T-helper 1 cell treated with Interleukin-12 subunit alpha and Interleukin-12 subunit beta and Interleukin-4 antibody, amounts not matched to agents 30 ng/mL and 1 ng/mL, for 36 hours (primary cell): ENCODE measurements at regions not wholly inside any gene's neighbourhood (a gene's known extent, or its start where the extent isn't known, plus 50 kb on each side); places are given as distances from the start of the nearest gene placed in this dataset.

ENCODE experiments used
- intact Hi-C: fragments of 100-400 bp; cut with micrococcal nuclease; formaldehyde crosslinking; loops from one replicate; pipeline ENCODE4 v1.15.1; 2024

GRCh38 chr22:48099251-48099650 lies 1336.8 kb downstream of the TBC1D22A start:
- intact Hi-C loops: no loop called here

DNA sequence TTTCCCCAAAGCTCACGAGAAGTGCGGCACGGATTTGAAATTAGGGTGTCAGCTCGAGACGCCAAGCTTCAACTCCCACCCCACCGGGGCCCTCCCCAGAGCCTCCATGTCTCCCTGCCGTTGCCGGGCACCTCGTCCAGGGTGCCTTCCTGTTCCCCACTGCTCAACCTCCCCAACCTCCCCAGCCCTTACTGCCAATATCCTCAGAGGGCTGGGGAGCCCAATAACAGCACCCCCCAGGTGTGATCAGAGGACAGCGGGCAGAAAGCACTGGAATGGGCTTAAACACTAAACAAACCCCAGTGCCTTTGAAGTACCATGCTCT lies 1336.4 kb downstream of the TBC1D22A start:
- intact Hi-C loops: loop anchor here (1.0 kb wide), 1 partner anchor 13 kb away; no protein-coding TSS in a partner anchor

- intact Hi-C loops: loop anchor here (1.0 kb wide), 1 partner anchor 14 kb away; no protein-coding TSS in a partner anchor
These were observed 1335.9 kb downstream of the TBC1D22A start for GRCh38 chr22:48098243-48098920.

GRCh38 chr22:48097723-48098122 lies 1335.3 kb downstream of the TBC1D22A start:
- intact Hi-C loops: loop anchor here (1.0 kb wide), 1 partner anchor 15 kb away; no protein-coding TSS in a partner anchor

DNA sequence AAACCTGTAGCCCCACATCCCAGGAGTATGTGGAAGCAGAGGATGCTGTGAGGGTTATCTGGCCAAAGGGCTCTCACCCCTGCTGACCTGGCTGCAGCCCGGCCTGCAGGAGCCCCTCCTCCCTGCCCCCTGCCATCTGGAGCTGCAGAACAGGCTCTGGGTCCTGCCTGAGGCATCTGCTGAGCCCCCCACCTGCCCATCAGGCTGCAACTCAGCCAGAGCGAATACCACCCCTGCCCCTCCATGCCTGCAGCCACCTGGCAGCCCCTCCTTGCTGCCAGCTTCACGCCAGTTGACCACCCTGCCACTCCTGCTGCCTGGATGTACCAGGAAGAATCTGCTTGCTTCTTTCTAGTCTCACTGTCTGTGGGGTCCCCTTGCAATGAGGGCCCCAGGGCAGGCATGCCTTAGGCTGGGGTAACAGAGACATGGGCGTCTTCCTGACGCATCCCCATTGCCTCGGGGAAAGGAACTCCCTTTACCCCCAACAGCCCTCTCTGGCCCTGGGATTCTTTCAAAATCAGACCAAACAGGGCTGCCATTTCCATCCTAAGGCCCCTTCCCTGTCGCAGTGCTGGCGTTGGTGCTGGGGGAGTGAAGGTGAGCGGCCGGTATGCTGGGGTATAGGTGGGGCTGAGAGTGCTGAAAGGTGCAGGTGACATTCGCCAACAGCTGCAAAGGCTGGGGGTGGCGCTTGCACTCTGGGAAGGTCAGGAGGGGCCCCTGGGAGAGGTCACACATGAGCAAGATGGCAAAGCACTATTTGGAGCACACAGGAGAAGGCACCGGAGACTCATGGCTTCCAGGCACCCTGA lies 1334.6 kb downstream of the TBC1D22A start:
- intact Hi-C loops: no loop called here

DNA sequence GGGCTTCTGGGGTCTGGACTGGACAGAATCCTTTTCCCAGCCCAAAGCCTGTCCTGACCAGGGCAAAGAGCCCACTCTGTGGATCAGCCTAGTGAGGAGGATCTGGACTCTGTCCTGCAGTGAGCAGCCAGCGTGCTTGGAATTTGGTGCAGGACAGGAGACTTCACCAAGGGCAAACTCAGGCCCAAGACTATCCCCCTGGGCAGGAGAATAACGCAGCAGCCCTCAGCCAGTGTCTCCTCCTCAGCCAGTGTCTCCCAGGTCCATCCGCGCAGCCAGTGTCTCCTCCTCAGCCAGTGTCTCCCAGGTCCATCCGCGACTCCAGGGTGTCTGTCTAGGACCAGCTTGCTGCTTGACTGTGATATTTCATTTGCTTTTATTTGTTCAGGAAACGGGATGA lies 1334.0 kb downstream of the TBC1D22A start:
- intact Hi-C loops: no loop called here

GRCh38 chr22:48093981-48094380 lies 1331.5 kb downstream of the TBC1D22A start:
- intact Hi-C loops: no loop called here

DNA sequence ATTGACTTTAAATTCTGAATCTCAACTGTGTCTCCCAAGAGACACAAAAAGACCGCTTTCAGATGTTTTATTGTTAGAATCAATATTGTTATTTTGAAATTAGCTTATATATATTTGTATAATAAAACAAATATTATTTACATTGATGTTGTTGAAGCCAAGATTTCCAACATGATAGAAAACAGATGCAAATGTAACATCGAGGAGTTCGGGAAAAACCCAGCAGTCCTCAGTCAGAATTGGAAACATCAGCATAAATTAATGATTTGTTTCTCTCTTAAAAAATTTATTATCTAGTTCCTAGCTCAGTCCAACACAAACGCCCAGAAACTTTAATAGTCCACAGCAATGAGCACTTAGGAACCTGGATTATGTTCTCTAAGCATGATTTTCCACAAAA lies 1330.4 kb downstream of the TBC1D22A start:
- intact Hi-C loops: no loop called here

- intact Hi-C loops: no loop called here
These were observed 1329.3 kb downstream of the TBC1D22A start for GRCh38 chr22:48091656-48092223.

GRCh38 chr22:48091060-48091650 lies 1328.7 kb downstream of the TBC1D22A start:
- intact Hi-C loops: no loop called here

GRCh38 chr22:48090332-48090672 lies 1327.9 kb downstream of the TBC1D22A start:
- intact Hi-C loops: no loop called here

- intact Hi-C loops: no loop called here
These were observed 1327.3 kb downstream of the TBC1D22A start for GRCh38 chr22:48089601-48090331.

- intact Hi-C loops: no loop called here
These were observed 1326.6 kb downstream of the TBC1D22A start for GRCh38 chr22:48088926-48089536.

DNA sequence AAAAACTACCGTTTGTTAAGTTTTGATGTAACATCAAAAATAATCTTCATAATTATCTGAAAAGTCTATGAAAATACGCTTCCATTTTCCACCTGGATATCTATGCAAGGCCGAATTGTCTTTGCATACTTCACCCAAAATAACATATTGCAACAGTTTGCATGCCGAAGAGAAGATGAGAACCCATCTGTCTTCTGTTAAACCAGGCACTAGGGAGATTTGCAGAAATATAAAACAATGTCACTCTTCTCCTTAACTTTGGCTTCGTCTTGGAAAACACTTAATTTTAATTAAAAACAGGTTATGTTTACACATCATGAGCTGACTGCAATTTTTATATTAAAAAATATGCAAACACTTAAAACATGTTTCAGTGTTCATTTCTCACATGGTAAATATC lies 1325.8 kb downstream of the TBC1D22A start:
- intact Hi-C loops: no loop called here

- intact Hi-C loops: no loop called here
These were observed 1323.6 kb downstream of the TBC1D22A start for GRCh38 chr22:48085901-48086645.

DNA sequence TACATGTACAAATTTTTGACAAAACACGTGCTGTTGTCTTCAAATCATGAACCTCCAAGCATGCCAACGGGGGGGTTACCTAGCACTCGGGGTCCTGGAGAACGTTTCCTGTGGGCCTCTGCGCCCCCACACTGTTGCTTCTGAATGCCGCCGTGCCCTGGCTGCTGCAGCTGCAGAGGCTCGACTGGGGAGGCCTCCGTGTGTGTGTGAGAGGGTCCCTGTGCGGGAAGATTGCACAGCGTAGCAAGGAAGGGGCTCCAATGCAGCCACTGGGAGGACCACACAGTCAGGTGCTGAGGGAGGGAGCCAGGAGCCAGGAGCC lies 1322.2 kb downstream of the TBC1D22A start:
- intact Hi-C loops: no loop called here

- intact Hi-C loops: no loop called here
These were observed 1321.7 kb downstream of the TBC1D22A start for GRCh38 chr22:48084041-48084728.

DNA sequence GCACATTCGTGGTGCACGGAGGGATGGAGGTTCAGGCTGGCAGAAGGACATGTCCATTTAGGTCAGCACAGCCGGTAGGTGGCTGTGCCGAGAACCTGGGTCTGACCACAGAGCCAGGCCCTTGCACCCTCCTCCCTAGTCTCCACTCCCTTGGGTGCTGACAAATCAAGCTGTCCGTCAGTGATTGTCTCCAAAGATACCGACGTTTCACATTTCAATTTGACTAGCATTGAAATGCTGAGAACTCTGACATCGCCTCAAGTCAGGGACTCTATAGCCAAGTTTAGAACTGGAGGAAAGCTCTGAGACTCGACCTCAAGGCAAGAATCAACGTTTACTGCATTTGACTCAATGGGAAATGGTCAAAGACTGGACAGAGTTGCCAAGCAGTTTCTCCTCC lies 1321.1 kb downstream of the TBC1D22A start:
- intact Hi-C loops: no loop called here

DNA sequence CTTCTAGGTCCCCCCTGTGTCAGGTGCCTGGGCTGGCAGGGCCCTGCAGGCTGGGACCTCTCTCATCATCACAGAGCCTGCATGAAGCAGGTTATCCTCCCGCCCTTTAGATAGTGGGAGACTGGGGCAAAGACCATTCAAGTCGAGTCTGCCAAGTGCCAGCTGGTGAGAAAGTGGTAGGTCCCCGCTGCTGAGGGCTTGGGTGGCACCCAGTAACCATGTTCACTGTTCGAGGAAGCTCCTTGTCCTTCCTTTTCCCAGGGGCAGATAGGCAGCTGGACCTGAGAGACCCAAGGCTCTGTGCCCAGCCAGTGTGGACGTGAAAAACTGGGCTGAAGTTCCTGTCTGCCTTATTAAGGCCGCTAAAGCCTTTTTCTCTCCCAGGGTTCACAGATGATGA lies 1319.8 kb downstream of the TBC1D22A start:
- intact Hi-C loops: no loop called here

- intact Hi-C loops: no loop called here
These were observed 1318.8 kb downstream of the TBC1D22A start for GRCh38 chr22:48081281-48081680.
